ENCODE measurements at regions not wholly inside any gene's neighbourhood (a gene's known extent, or its start where the extent isn't known, plus 50 kb on each side); places are given as distances from the start of the nearest gene placed in this dataset.

GRCh38 chr12:61871485-61871810, 388.8 kb upstream of the USP15 start:
- BruUV-seq (replicated peaks): no TSS peak
- Histone ChIP-seq H3K4me3 (no peak overlapping the region), H3K4me2 (no peak overlapping the region), H3K27ac (no peak overlapping the region), H3K36me3 (ENCODE audit: low read depth) (no peaks in the 10 kb centered on the region), H3K27me3 (ENCODE audit: insufficient read depth, low read depth) (no peaks in the 10 kb centered on the region), H3K9me3 (ENCODE audit: insufficient read depth, low read depth) (no peaks in the 10 kb centered on the region), H3K9me2 (ENCODE audit: insufficient read depth) (no peaks in the 10 kb centered on the region; the same call in 1 of the 2 replicates), H3K79me2 (ENCODE audit: low read depth) (no peaks in the 10 kb centered on the region), H3K4me1 (replicated peaks; ENCODE audit: insufficient read depth) (no peaks in the 10 kb centered on the region), H2AFZ (no peak overlapping the region), H3F3A (ENCODE audit: insufficient read depth, low read depth) (no peaks in the 10 kb centered on the region), H4K20me1 (ENCODE audit: insufficient read depth) (no peaks in the 10 kb centered on the region)
- intact Hi-C loops (cut with micrococcal nuclease; ENCODE audit: unreplicated experiment): no loop called here
- no peak for TF ChIP-seq CTCF (conservative IDR thresholded peaks at IDR 0.05)
- no peak for TF ChIP-seq EZH2 (IDR thresholded peaks at IDR 0.05; ENCODE audit: low read depth)
- no peak for DNase-seq
- POLR2A ChIA-PET (ENCODE audit: unreplicated experiment): no interaction called here
- CTCF ChIA-PET: no interaction called here

GRCh38 chr12:61879229-61879628, 381.0 kb upstream of the USP15 start:
- H3K4me2 ChIP-seq: no peak overlapping the region
- H3K9me3 ChIP-seq (ENCODE audit: insufficient read depth, low read depth): no peaks in the 10 kb centered on the region
- no peaks in the 10 kb centered on the region for H3K36me3 ChIP-seq (ENCODE audit: low read depth)
- TF ChIP-seq EZH2 (IDR thresholded peaks at IDR 0.05; ENCODE audit: low read depth) (no peak), CTCF (conservative IDR thresholded peaks at IDR 0.05) (no peak)
- intact Hi-C loops (cut with micrococcal nuclease; ENCODE audit: unreplicated experiment): no loop called here
- H3K27me3 ChIP-seq (ENCODE audit: insufficient read depth, low read depth): no peaks in the 10 kb centered on the region
- CTCF ChIA-PET: no interaction called here
- H3K79me2 ChIP-seq (ENCODE audit: low read depth): no peaks in the 10 kb centered on the region
- no peak overlapping the region for H2AFZ ChIP-seq
- no peaks in the 10 kb centered on the region for H3K4me1 ChIP-seq (replicated peaks; ENCODE audit: insufficient read depth)
- POLR2A ChIA-PET (ENCODE audit: unreplicated experiment): no interaction called here
- no peaks in the 10 kb centered on the region; the same call in 1 of the 2 replicates for H3K9me2 ChIP-seq (ENCODE audit: insufficient read depth)
- no peaks in the 10 kb centered on the region for H3F3A ChIP-seq (ENCODE audit: insufficient read depth, low read depth)
- H4K20me1 ChIP-seq (ENCODE audit: insufficient read depth): no peaks in the 10 kb centered on the region
- DNase-seq: no peak
- BruUV-seq (replicated peaks): no TSS peak
- no peak overlapping the region for H3K27ac ChIP-seq
- H3K4me3 ChIP-seq: no peak overlapping the region

GRCh38 chr12:61880186-61880585, 380.0 kb upstream of the USP15 start:
- Histone ChIP-seq H3K4me1 (replicated peaks; ENCODE audit: insufficient read depth) (no peaks in the 10 kb centered on the region), H3K4me2 (no peak overlapping the region), H3K9me3 (ENCODE audit: insufficient read depth, low read depth) (no peaks in the 10 kb centered on the region), H2AFZ (no peak overlapping the region), H3K27ac (no peak overlapping the region), H3K36me3 (ENCODE audit: low read depth) (no peaks in the 10 kb centered on the region), H3K27me3 (ENCODE audit: insufficient read depth, low read depth) (no peaks in the 10 kb centered on the region), H3K4me3 (no peak overlapping the region), H3K9me2 (ENCODE audit: insufficient read depth) (no peaks in the 10 kb centered on the region; the same call in 1 of the 2 replicates), H3K79me2 (ENCODE audit: low read depth) (no peaks in the 10 kb centered on the region), H4K20me1 (ENCODE audit: insufficient read depth) (no peaks in the 10 kb centered on the region), H3F3A (ENCODE audit: insufficient read depth, low read depth) (no peaks in the 10 kb centered on the region)
- no peak for DNase-seq
- BruUV-seq (replicated peaks): no TSS peak
- no peak for TF ChIP-seq CTCF (conservative IDR thresholded peaks at IDR 0.05)
- no peak for TF ChIP-seq EZH2 (IDR thresholded peaks at IDR 0.05; ENCODE audit: low read depth)
- ChIA-PET CTCF (no interaction called here), POLR2A (ENCODE audit: unreplicated experiment) (no interaction called here)
- intact Hi-C loops (cut with micrococcal nuclease; ENCODE audit: unreplicated experiment): no loop called here
